Mesenchymal stem cell (in vitro differentiated cells and primary cell): ENCODE measurements at regions not wholly inside any gene's neighbourhood (a gene's known extent, or its start where the extent isn't known, plus 50 kb on each side); places are given as distances from the start of the nearest gene placed in this dataset.

Source experiments
- DNase-seq: peaks from one replicate; pipeline ENCODE4 v3.0.0-alpha.2; 2013
- H2AFZ ChIP-seq: one replicate; pipeline ENCODE4 v1.6.1; 2013; ENCODE audit warnings: low read depth, mild to moderate bottlenecking, control low read depth, inconsistent platforms, low read length, moderate library complexity
- H2AK5ac ChIP-seq: 2 replicates; pipeline ENCODE4 v1.6.1; 2013; ENCODE audit warnings: low read length, moderate library complexity, mild to moderate bottlenecking, inconsistent platforms; ENCODE audit not compliant: severe bottlenecking
- H2BK120ac ChIP-seq: one replicate; pipeline ENCODE4 v1.6.1; 2013; ENCODE audit warnings: low read depth, mild to moderate bottlenecking, inconsistent platforms, low read length, moderate library complexity
- H2BK12ac ChIP-seq, 2 experiments: one replicate each; pipeline ENCODE4 v1.6.1; 2013; ENCODE audit warnings: inconsistent platforms in 2 of 2, low read length in 2 of 2, mild to moderate bottlenecking in 2 of 2, moderate library complexity in 2 of 2, control low read depth in 1 of 2
- H2BK15ac ChIP-seq: one replicate; pipeline ENCODE4 v1.6.1; 2013; ENCODE audit warnings: mild to moderate bottlenecking, low read depth, inconsistent platforms; ENCODE audit not compliant: poor library complexity, severe bottlenecking
- H2BK5ac ChIP-seq: 2 replicates; pipeline ENCODE4 v1.6.1; 2013; ENCODE audit warnings: low read depth, mild to moderate bottlenecking, low read length, control low read depth, inconsistent platforms; ENCODE audit not compliant: poor library complexity, severe bottlenecking
- H3K14ac ChIP-seq, 2 experiments: one replicate each; pipeline ENCODE4 v1.6.1; 2013; ENCODE audit warnings: inconsistent platforms in 2 of 2, low read length in 2 of 2, control low read depth in 1 of 2, mild to moderate bottlenecking in 1 of 2, moderate library complexity in 1 of 2
- H3K18ac ChIP-seq, 2 experiments: one replicate each; pipeline ENCODE4 v1.6.1; 2013; ENCODE audit warnings: inconsistent platforms in 2 of 2, low read length in 2 of 2, control low read depth in 1 of 2, low read depth in 1 of 2, mild to moderate bottlenecking in 1 of 2
- H3K23ac ChIP-seq, 2 experiments: one replicate each; pipeline ENCODE4 v1.6.1; 2013; ENCODE audit warnings: inconsistent platforms in 2 of 2, low read length in 2 of 2, mild to moderate bottlenecking in 2 of 2, moderate library complexity in 2 of 2, control low read depth in 1 of 2
- H3K27ac ChIP-seq: 2 replicates; pipeline ENCODE4 v1.5.1; 2013; ENCODE audit warnings: mild to moderate bottlenecking, moderate library complexity, low read length, control low read depth, inconsistent platforms; ENCODE audit not compliant: poor library complexity, severe bottlenecking
- H3K27me3 ChIP-seq, 2 experiments: 2 replicates each; pipeline versions ENCODE4 v1.6.1 to v1.7.0; 2013; ENCODE audit warnings: low read length in 2 of 2, mild to moderate bottlenecking in 2 of 2, moderate library complexity in 2 of 2, control low read depth in 1 of 2, inconsistent platforms in 1 of 2; ENCODE audit not compliant: control insufficient read depth in 1 of 2, insufficient read depth in 1 of 2
- H3K36me3 ChIP-seq, 2 experiments: 2 replicates each; pipeline versions ENCODE4 v1.6.1 to v1.7.0; 2013; ENCODE audit warnings: low read length in 2 of 2, control low read depth in 1 of 2, inconsistent platforms in 1 of 2, low read depth in 1 of 2, mild to moderate bottlenecking in 1 of 2; ENCODE audit not compliant: insufficient read depth in 2 of 2, control insufficient read depth in 1 of 2
- H3K4ac ChIP-seq, 2 experiments: one replicate each; pipeline ENCODE4 v1.6.1; 2013; ENCODE audit warnings: inconsistent platforms in 2 of 2, low read length in 2 of 2, mild to moderate bottlenecking in 2 of 2, moderate library complexity in 2 of 2, control low read depth in 1 of 2, low read depth in 1 of 2
- H3K4me1 ChIP-seq: 2 replicates; pipeline ENCODE4 v1.6.1; 2013; ENCODE audit warnings: low read depth, low read length, control low read depth; ENCODE audit not compliant: control insufficient read depth, insufficient read depth
- H3K4me2 ChIP-seq: 2 replicates; pipeline ENCODE4 v1.6.1; 2013; ENCODE audit warnings: low read length, mild to moderate bottlenecking, inconsistent platforms; ENCODE audit not compliant: poor library complexity, severe bottlenecking
- H3K4me3 ChIP-seq, 2 experiments: 2 replicates each; pipeline versions ENCODE4 v1.5.1 to v1.7.0; 2013; ENCODE audit warnings: low read length in 2 of 2, mild to moderate bottlenecking in 2 of 2, control low read depth in 1 of 2, low read depth in 1 of 2; ENCODE audit not compliant: insufficient read depth in 1 of 2
- H3K79me1 ChIP-seq: replicated peaks from 2 replicates; pipeline ENCODE4 v1.6.1; 2013; ENCODE audit warnings: mild to moderate bottlenecking, control low read depth, low read length, inconsistent platforms; ENCODE audit not compliant: poor library complexity, severe bottlenecking
- H3K9ac ChIP-seq: 2 replicates; pipeline ENCODE4 v1.7.0; 2013; ENCODE audit warnings: mild to moderate bottlenecking, low read length, moderate library complexity
- H3K9me3 ChIP-seq: 2 replicates; pipeline ENCODE4 v1.7.0; 2013; ENCODE audit warnings: mild to moderate bottlenecking, low read length; ENCODE audit not compliant: control insufficient read depth
- H4K8ac ChIP-seq: one replicate; pipeline ENCODE4 v1.6.1; 2013; ENCODE audit warnings: inconsistent platforms, mild to moderate bottlenecking, low read length, moderate library complexity
- H4K91ac ChIP-seq: one replicate; pipeline ENCODE4 v1.6.1; 2013; ENCODE audit warnings: mild to moderate bottlenecking, low read length, inconsistent platforms
- WGBS: methylation state at CpG from one replicate; pipeline ENCODE4 v1.1.7; 2013; ENCODE audit warnings: mixed read lengths; 5-methylcytosine and 5-hydroxymethylcytosine counted together

GRCh38 chr6:72530152-72530551 lies 91.7 kb upstream of the KCNQ5 start:
- Histone ChIP-seq H3K9ac (no peak overlapping the region), H4K91ac (no peak overlapping the region), H2BK12ac (no peak overlapping the region), H2AFZ (no peak overlapping the region), H4K8ac (no peak overlapping the region), H3K4me1 (no peaks in the 10 kb centered on the region), H3K18ac (no peak overlapping the region), H3K9me3 (no peaks in the 10 kb centered on the region), H3K36me3 (no peaks in the 10 kb centered on the region), H2AK5ac (no peak overlapping the region), H3K27me3 (no peaks in the 10 kb centered on the region), H3K79me1 (no peaks in the 10 kb centered on the region), H2BK120ac (no peak overlapping the region), H3K27ac (no peak overlapping the region), H2BK5ac (no peak overlapping the region), H3K4me3 (no peak overlapping the region), H3K23ac (no peak overlapping the region), H3K4me2 (no peak overlapping the region), H3K14ac (no peak overlapping the region), H3K4ac (no peak overlapping the region), H2BK15ac (no peak overlapping the region)
- DNase-seq = no peak
- 100% methylated on average over 2 of the region's 2 CpGs for WGBS

- no peak overlapping the region for H3K18ac ChIP-seq
- no peak overlapping the region for H3K4me2 ChIP-seq
- no peak overlapping the region for H3K9ac ChIP-seq
- 88% methylated on average over 1 of the region's 3 CpGs for WGBS
- no peak overlapping the region for H3K4ac ChIP-seq
- H3K36me3 ChIP-seq = no peaks in the 10 kb centered on the region
- no peak overlapping the region for H2AK5ac ChIP-seq
- H4K8ac ChIP-seq = no peak overlapping the region
- H3K23ac ChIP-seq = no peak overlapping the region
- no peak for DNase-seq
- H3K14ac ChIP-seq = no peak overlapping the region
- H2BK5ac ChIP-seq = no peak overlapping the region
- H3K4me1 ChIP-seq = no peaks in the 10 kb centered on the region
- no peak overlapping the region for H2BK12ac ChIP-seq
- no peak overlapping the region for H3K4me3 ChIP-seq
- no peak overlapping the region for H2BK120ac ChIP-seq
- no peaks in the 10 kb centered on the region for H3K79me1 ChIP-seq
- H4K91ac ChIP-seq = no peak overlapping the region
- no peak overlapping the region for H3K27ac ChIP-seq
- no peaks in the 10 kb centered on the region for H3K27me3 ChIP-seq
- no peak overlapping the region for H2BK15ac ChIP-seq
- no peak overlapping the region for H2AFZ ChIP-seq
- no peaks in the 10 kb centered on the region for H3K9me3 ChIP-seq
Observed at GRCh38 chr6:72530750-72531149, 91.1 kb upstream of the KCNQ5 start.

GRCh38 chr6:72533606-72534005 lies 88.3 kb upstream of the KCNQ5 start:
- no peak overlapping the region for H3K18ac ChIP-seq
- no peak overlapping the region for H3K23ac ChIP-seq
- H3K36me3 ChIP-seq = no peaks in the 10 kb centered on the region
- H4K8ac ChIP-seq = no peak overlapping the region
- no peak overlapping the region for H2BK15ac ChIP-seq
- H2BK12ac ChIP-seq = no peak overlapping the region
- no peak overlapping the region for H3K4ac ChIP-seq
- H3K27me3 ChIP-seq = no peaks in the 10 kb centered on the region
- no peak overlapping the region for H3K4me3 ChIP-seq
- no peak overlapping the region for H2AK5ac ChIP-seq
- no peak overlapping the region for H3K27ac ChIP-seq
- no peaks in the 10 kb centered on the region for H3K9me3 ChIP-seq
- no peak for DNase-seq
- no peak overlapping the region for H4K91ac ChIP-seq
- no peak overlapping the region for H3K14ac ChIP-seq
- H3K79me1 ChIP-seq = no peaks in the 10 kb centered on the region
- H2BK5ac ChIP-seq = no peak overlapping the region
- H3K4me2 ChIP-seq = no peak overlapping the region
- H2BK120ac ChIP-seq = no peak overlapping the region
- no peak overlapping the region for H3K9ac ChIP-seq
- H3K4me1 ChIP-seq = no peaks in the 10 kb centered on the region
- H2AFZ ChIP-seq = no peak overlapping the region

- Histone ChIP-seq H2BK120ac (no peak overlapping the region), H3K4me1 (no peaks in the 10 kb centered on the region), H3K9ac (no peak overlapping the region), H2AFZ (no peak overlapping the region), H3K4ac (no peak overlapping the region), H3K27ac (no peak overlapping the region), H2BK15ac (no peak overlapping the region), H2BK12ac (no peak overlapping the region), H3K18ac (no peak overlapping the region), H2BK5ac (no peak overlapping the region), H3K27me3 (no peaks in the 10 kb centered on the region), H4K91ac (no peak overlapping the region), H3K23ac (no peak overlapping the region), H2AK5ac (no peak overlapping the region), H4K8ac (no peak overlapping the region), H3K79me1 (no peaks in the 10 kb centered on the region), H3K4me3 (no peak overlapping the region), H3K4me2 (no peak overlapping the region), H3K14ac (no peak overlapping the region), H3K36me3 (no peaks in the 10 kb centered on the region), H3K9me3 (no peaks in the 10 kb centered on the region)
- DNase-seq = no peak
Observed at GRCh38 chr6:72534236-72534635, 87.6 kb upstream of the KCNQ5 start.
